B cell (primary cell): ENCODE measurements at regions not wholly inside any gene's neighbourhood (a gene's known extent, or its start where the extent isn't known, plus 50 kb on each side); places are given as distances from the start of the nearest gene placed in this dataset.

ENCODE experiments used
- ATAC-seq: fragments of 200-7000 bp; cut with Tn5 transposase; one replicate; pipeline ENCODE4 v1.10.0; 2021; ENCODE audit warnings: low read depth, mild to moderate bottlenecking, moderate number of reproducible peaks, moderate library complexity
- CTCF ChIA-PET: fragments of 350-600 bp; sonication (Branson Sonifier 250); formaldehyde crosslinking; loops from one replicate; lab custom pipeline; 2021; ENCODE audit warnings: antibody characterized with exemption, inconsistent platforms; lab: Charles Lee
- POLR2A ChIA-PET: fragments of 350-600 bp; sonication (Branson Sonifier 250); formaldehyde crosslinking; loops from one replicate; lab custom pipeline; 2021; ENCODE audit warnings: antibody characterized with exemption; lab: Charles Lee
- DNase-seq: peaks from one replicate; pipeline ENCODE4 v3.0.0; 2013
- H2AFZ ChIP-seq: 2 replicates; pipeline ENCODE4 v1.6.1; 2012; ENCODE audit warnings: mild to moderate bottlenecking, low read depth, low read length; ENCODE audit not compliant: insufficient read depth, poor library complexity, severe bottlenecking
- H3K27ac ChIP-seq, 2 donors: 1 replicate in 1 of 2; 2 replicates in 1 of 2; pipeline ENCODE4 v1.5.1; 2012 to 2013; ENCODE audit warnings: low read length in 2 of 2, mild to moderate bottlenecking in 2 of 2, moderate library complexity in 1 of 2
- H3K27me3 ChIP-seq, 4 experiments: fragments of 200-600 bp in 1 of 4; sonication (generic) in 1 of 4; replicated peaks in 1 of 4; 1 replicate in 2 of 4; 2 replicates in 2 of 4; pipeline versions ENCODE4 v1.6.1 to v1.7.0; 2013 to 2016; ENCODE audit warnings: low read length in 3 of 4, mild to moderate bottlenecking in 2 of 4, mixed read lengths in 1 of 4, moderate library complexity in 1 of 4; ENCODE audit not compliant: insufficient read depth in 4 of 4, control insufficient read depth in 3 of 4; ENCODE audit errors: control extremely low read depth in 1 of 4
- H3K36me3 ChIP-seq, 2 experiments: replicated peaks in 1 of 2; 1 replicate in 1 of 2; 2 replicates in 1 of 2; pipeline versions ENCODE4 v1.6.1 to v1.7.1; 2013; ENCODE audit warnings: low read length in 1 of 2; ENCODE audit not compliant: insufficient read depth in 2 of 2, control insufficient read depth in 1 of 2; ENCODE audit errors: control extremely low read depth in 1 of 2, extremely low read depth in 1 of 2
- H3K4me1 ChIP-seq, 2 donors: fragments of 200-600 bp in 1 of 2; sonication (generic) in 1 of 2; 1 replicate in 1 of 2; 2 replicates in 1 of 2; pipeline versions ENCODE4 v1.5.1 to v1.6.1; 2013 to 2017; ENCODE audit warnings: low read length in 2 of 2; ENCODE audit not compliant: control insufficient read depth in 2 of 2, insufficient read depth in 2 of 2
- H3K4me2 ChIP-seq: replicated peaks from 2 replicates; pipeline ENCODE3; 2012; ENCODE audit warnings: mild to moderate bottlenecking, low read depth, low read length; ENCODE audit not compliant: poor library complexity, severe bottlenecking
- H3K4me3 ChIP-seq, 5 experiments: fragments of 200-600 bp in 1 of 5; sonication (generic) in 1 of 5; 1 replicate in 3 of 5; 2 replicates in 2 of 5; pipeline versions ENCODE4 v1.5.1 to v1.7.0; 2011 to 2016; ENCODE audit warnings: low read length in 4 of 5, mild to moderate bottlenecking in 4 of 5, low read depth in 2 of 5, control low read depth in 1 of 5, moderate library complexity in 1 of 5; ENCODE audit not compliant: insufficient read depth in 1 of 5; ENCODE audit errors: control extremely low read depth in 1 of 5, extremely low read depth in 1 of 5
- H3K79me2 ChIP-seq: fragments of 200-600 bp; sonication (generic); one replicate; pipeline ENCODE4 v1.6.0; 2016; ENCODE audit warnings: low read length; ENCODE audit not compliant: control insufficient read depth, insufficient read depth
- H3K9ac ChIP-seq: fragments of 200-600 bp; sonication (generic); 2 replicates; pipeline ENCODE4 v1.6.1; 2017; ENCODE audit warnings: mild to moderate bottlenecking, low read length, moderate library complexity
- H3K9me3 ChIP-seq, 3 donors: one replicate each; pipeline versions ENCODE4 v1.6.1 to v1.7.1; 2013; ENCODE audit warnings: low read length in 2 of 3; ENCODE audit not compliant: control insufficient read depth in 2 of 3, insufficient read depth in 1 of 3; ENCODE audit errors: control extremely low read depth in 1 of 3
- H4K20me1 ChIP-seq: 2 replicates; pipeline ENCODE4 v1.6.0; 2012; ENCODE audit warnings: mild to moderate bottlenecking, low read length; ENCODE audit not compliant: insufficient read depth, control insufficient read depth, poor library complexity, severe bottlenecking
- H3K27ac Mint-ChIP-seq: one replicate; pipeline ENCODE4 v1.8.0; 2021; ENCODE audit warnings: mixed read lengths
- H3K27me3 Mint-ChIP-seq: one replicate; pipeline ENCODE4 v1.8.0; 2021; ENCODE audit warnings: mixed read lengths
- H3K4me1 Mint-ChIP-seq: one replicate; pipeline ENCODE4 v1.8.0; 2021; ENCODE audit warnings: mixed read lengths
- H3K4me3 Mint-ChIP-seq: one replicate; pipeline ENCODE4 v1.8.0; 2021; ENCODE audit warnings: mixed read lengths
- H3K9me3 Mint-ChIP-seq: one replicate; pipeline ENCODE4 v1.8.0; 2022; ENCODE audit warnings: mixed read lengths; ENCODE audit not compliant: insufficient read depth
- EZH2 ChIP-seq: IDR thresholded peaks from 2 replicates; pipeline ENCODE4 v1.6.1; 2012; ENCODE audit warnings: borderline replicate concordance, low read depth, mild to moderate bottlenecking, moderate library complexity, low read length; ENCODE audit not compliant: insufficient read depth, poor library complexity, severe bottlenecking
- WGBS: methylation state at CpG from one replicate; pipeline ENCODE4 v1.1.5; 2013; ENCODE audit warnings: missing lambda C conversion rate; ENCODE audit not compliant: insufficient coverage; 5-methylcytosine and 5-hydroxymethylcytosine counted together
- intact Hi-C: fragments of 100-400 bp; cut with micrococcal nuclease; formaldehyde crosslinking; loops from one replicate; pipeline ENCODE4 v1.10.0; 2022
- TF ChIP-seq, protein P1 (sequence below): fragments of 200-600 bp; IDR thresholded peaks from one replicate; pipeline ENCODE4 v1.8.0; 2022; ENCODE audit warnings: antibody characterized with exemption, mild to moderate bottlenecking

- no peaks in the 10 kb centered on the region for H3K4me1 Mint-ChIP-seq
- intact Hi-C loops, result no loop called here
- Histone ChIP-seq H3K4me1 (no peaks in the 10 kb centered on the region), H2AFZ (no peak overlapping the region), H3K9me3 (no peaks in the 10 kb centered on the region), H4K20me1 (no peaks in the 10 kb centered on the region), H3K27me3 (no peaks in the 10 kb centered on the region), H3K36me3 (no peaks in the 10 kb centered on the region), H3K4me2 (no peak overlapping the region), H3K9ac (no peak overlapping the region), H3K4me3 (no peak overlapping the region), H3K27ac (no peak overlapping the region), H3K79me2 (no peaks in the 10 kb centered on the region)
- ATAC-seq, result no peak
- H3K27ac Mint-ChIP-seq, result no peak overlapping the region
- no peak overlapping the region for H3K4me3 Mint-ChIP-seq
- H3K9me3 Mint-ChIP-seq, result no peaks in the 10 kb centered on the region
- DNase-seq, result no peak
- WGBS, result no CpG with 5 or more reads among the region's 4 CpGs
- no peaks in the 10 kb centered on the region for H3K27me3 Mint-ChIP-seq
- CTCF ChIA-PET, result no interaction called here
- no peak for TF ChIP-seq EZH2
- TF ChIP-seq, protein P1, sequence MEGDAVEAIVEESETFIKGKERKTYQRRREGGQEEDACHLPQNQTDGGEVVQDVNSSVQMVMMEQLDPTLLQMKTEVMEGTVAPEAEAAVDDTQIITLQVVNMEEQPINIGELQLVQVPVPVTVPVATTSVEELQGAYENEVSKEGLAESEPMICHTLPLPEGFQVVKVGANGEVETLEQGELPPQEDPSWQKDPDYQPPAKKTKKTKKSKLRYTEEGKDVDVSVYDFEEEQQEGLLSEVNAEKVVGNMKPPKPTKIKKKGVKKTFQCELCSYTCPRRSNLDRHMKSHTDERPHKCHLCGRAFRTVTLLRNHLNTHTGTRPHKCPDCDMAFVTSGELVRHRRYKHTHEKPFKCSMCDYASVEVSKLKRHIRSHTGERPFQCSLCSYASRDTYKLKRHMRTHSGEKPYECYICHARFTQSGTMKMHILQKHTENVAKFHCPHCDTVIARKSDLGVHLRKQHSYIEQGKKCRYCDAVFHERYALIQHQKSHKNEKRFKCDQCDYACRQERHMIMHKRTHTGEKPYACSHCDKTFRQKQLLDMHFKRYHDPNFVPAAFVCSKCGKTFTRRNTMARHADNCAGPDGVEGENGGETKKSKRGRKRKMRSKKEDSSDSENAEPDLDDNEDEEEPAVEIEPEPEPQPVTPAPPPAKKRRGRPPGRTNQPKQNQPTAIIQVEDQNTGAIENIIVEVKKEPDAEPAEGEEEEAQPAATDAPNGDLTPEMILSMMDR, result no peak
- POLR2A ChIA-PET, result no interaction called here
These were observed 415.2 kb upstream of the MAGEB16 start for GRCh38 chrX:35382966-35383365.

DNA sequence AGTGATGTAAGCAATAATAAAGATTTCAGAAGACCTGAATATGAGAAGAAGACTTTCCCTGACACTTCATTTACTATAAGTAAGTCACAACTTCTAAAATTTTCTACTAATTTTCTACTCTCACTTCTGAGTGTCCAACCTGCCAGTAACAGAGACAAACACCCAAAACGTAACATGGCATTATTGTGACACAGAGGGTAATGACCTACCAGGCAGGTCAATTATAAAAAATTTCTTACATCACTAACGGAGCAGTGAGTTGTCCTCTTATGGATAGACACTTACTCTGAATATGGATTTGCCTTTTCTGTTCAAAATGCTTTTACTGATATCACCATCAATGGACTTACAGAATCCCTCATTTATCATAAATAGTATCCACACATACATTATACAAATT lies 405.9 kb upstream of the MAGEB16 start:
- Mint-ChIP-seq H3K27ac (no peak overlapping the region), H3K4me1 (no peaks in the 10 kb centered on the region), H3K4me3 (no peak overlapping the region), H3K9me3 (no peaks in the 10 kb centered on the region), H3K27me3 (no peaks in the 10 kb centered on the region)
- ChIA-PET CTCF (no interaction called here), POLR2A (no interaction called here)
- Histone ChIP-seq H3K9ac (no peak overlapping the region), H3K27me3 (no peaks in the 10 kb centered on the region), H3K36me3 (no peaks in the 10 kb centered on the region), H3K27ac (no peak overlapping the region), H3K4me2 (no peak overlapping the region), H2AFZ (no peak overlapping the region), H3K79me2 (no peaks in the 10 kb centered on the region), H3K4me1 (no peaks in the 10 kb centered on the region), H3K4me3 (no peak overlapping the region), H3K9me3 (no peaks in the 10 kb centered on the region), H4K20me1 (no peaks in the 10 kb centered on the region)
- DNase-seq, result no peak
- no peak for ATAC-seq
- no CpG with 5 or more reads among the region's 2 CpGs for WGBS
- no peak for TF ChIP-seq EZH2
- TF ChIP-seq, protein P1, result no peak
- intact Hi-C loops, result no loop called here
